Iris pigment epithelial cell (primary cell): ENCODE measurements at regions not wholly inside any gene's neighbourhood (a gene's known extent, or its start where the extent isn't known, plus 50 kb on each side); places are given as distances from the start of the nearest gene placed in this dataset.

Experiments used
- DNase-seq: peaks from one replicate; pipeline ENCODE4 v3.0.0-alpha.2; 2011; ENCODE audit warnings: low read depth

GRCh38 chr9:82584349-82584863 is 478.5 kb downstream of the RASEF start:
- no peak for DNase-seq

- no peak for DNase-seq
Measured at GRCh38 chr9:82586918-82587356, 476.0 kb downstream of the RASEF start.

GRCh38 chr9:82588301-82589180 is 474.4 kb downstream of the RASEF start:
- DNase-seq = no peak

- no peak for DNase-seq
Measured at GRCh38 chr9:82590845-82591244, 472.1 kb downstream of the RASEF start.

GRCh38 chr9:82593501-82593900 is 469.4 kb downstream of the RASEF start:
- DNase-seq = no peak

GRCh38 chr9:82597241-82598203 is 465.4 kb downstream of the RASEF start:
- peak; percentile 45 for DNase-seq

- no peak for DNase-seq
Measured at GRCh38 chr9:82598241-82599039, 464.5 kb downstream of the RASEF start.

- DNase-seq = no peak
Measured at GRCh38 chr9:82599336-82599949, 463.5 kb downstream of the RASEF start.

GRCh38 chr9:82600536-82601292 is 462.2 kb downstream of the RASEF start:
- DNase-seq = no peak

GRCh38 chr9:82601293-82601771 is 461.6 kb downstream of the RASEF start:
- peak; percentile 39 for DNase-seq

GRCh38 chr9:82604947-82605656 is 457.8 kb downstream of the RASEF start:
- DNase-seq = peak; percentile 57

- DNase-seq = no peak
Measured at GRCh38 chr9:82605657-82606031, 457.3 kb downstream of the RASEF start.

- no peak for DNase-seq
Measured at GRCh38 chr9:82606071-82606470, 456.9 kb downstream of the RASEF start.

GRCh38 chr9:82606492-82607382 is 456.2 kb downstream of the RASEF start:
- DNase-seq = peak; percentile 76

GRCh38 chr9:82608487-82608886 is 454.5 kb downstream of the RASEF start:
- DNase-seq = no peak

- DNase-seq = no peak
Measured at GRCh38 chr9:82612942-82613341, 450.0 kb downstream of the RASEF start.

- no peak for DNase-seq
Measured at GRCh38 chr9:82613498-82613897, 449.4 kb downstream of the RASEF start.

- no peak for DNase-seq
Measured at GRCh38 chr9:82616545-82616944, 446.4 kb downstream of the RASEF start.

- DNase-seq = no peak
Measured at GRCh38 chr9:82621447-82621846, 441.5 kb downstream of the RASEF start.
